MV-4-11 (cell line): ENCODE measurements at regions not wholly inside any gene's neighbourhood (a gene's known extent, or its start where the extent isn't known, plus 50 kb on each side); places are given as distances from the start of the nearest gene placed in this dataset.

Experiments
- DNase-seq: peaks from one replicate; lab custom pipeline; 2025; lab: John Stamatoyannopoulos, UW

GRCh38 chr13:97135883-97136282, 86.2 kb upstream of the MBNL2 start:
- DNase-seq, result no peak

GRCh38 chr13:97136418-97136817, 85.7 kb upstream of the MBNL2 start:
- DNase-seq, result no peak

GRCh38 chr13:97139691-97140090, 82.4 kb upstream of the MBNL2 start:
- DNase-seq, result no peak

- no peak for DNase-seq
These were observed 82.0 kb upstream of the MBNL2 start for GRCh38 chr13:97140131-97140530.

GRCh38 chr13:97140611-97141010, 81.5 kb upstream of the MBNL2 start:
- DNase-seq, result no peak

GRCh38 chr13:97141097-97141496, 81.0 kb upstream of the MBNL2 start:
- DNase-seq, result no peak

GRCh38 chr13:97141564-97142005, 80.5 kb upstream of the MBNL2 start:
- DNase-seq, result no peak

- no peak for DNase-seq
These were observed 79.7 kb upstream of the MBNL2 start for GRCh38 chr13:97142452-97142851.

GRCh38 chr13:97145057-97145456, 77.1 kb upstream of the MBNL2 start:
- DNase-seq, result no peak

GRCh38 chr13:97148894-97149293, 73.2 kb upstream of the MBNL2 start:
- DNase-seq, result no peak

GRCh38 chr13:97160421-97160820, 61.7 kb upstream of the MBNL2 start:
- DNase-seq, result no peak

GRCh38 chr13:97161582-97162231, 60.4 kb upstream of the MBNL2 start:
- no peak for DNase-seq

GRCh38 chr13:97165502-97166425, 56.4 kb upstream of the MBNL2 start:
- DNase-seq, result no peak

- no peak for DNase-seq
These were observed 51.0 kb upstream of the MBNL2 start for GRCh38 chr13:97171136-97171535.
